Neural progenitor cell (in vitro differentiated cells): ENCODE measurements at regions not wholly inside any gene's neighbourhood (a gene's known extent, or its start where the extent isn't known, plus 50 kb on each side); places are given as distances from the start of the nearest gene placed in this dataset.

Experiments
- DNase-seq: peaks from one replicate; pipeline ENCODE4 v3.0.0-alpha.2; 2016; ENCODE audit warnings: low spot score
- H2AFZ ChIP-seq: fragments of 200-600 bp; sonication (generic); replicated peaks from 2 replicates; pipeline ENCODE4 v1.6.1; 2016; ENCODE audit warnings: antibody characterized with exemption
- H3F3A ChIP-seq: fragments of 200-600 bp; sonication (generic); 2 replicates; pipeline ENCODE4 v1.6.1; 2016; ENCODE audit warnings: antibody characterized with exemption, low read depth
- H3K27ac ChIP-seq: fragments of 200-600 bp; sonication (generic); 2 replicates; pipeline ENCODE4 v1.5.1; 2016; ENCODE audit warnings: mild to moderate bottlenecking
- H3K27me3 ChIP-seq: fragments of 200-600 bp; sonication (generic); 2 replicates; pipeline ENCODE4 v1.6.1; 2016; ENCODE audit warnings: mild to moderate bottlenecking, moderate library complexity
- H3K36me3 ChIP-seq: fragments of 200-600 bp; sonication (generic); 2 replicates; pipeline ENCODE4 v1.5.1; 2016
- H3K4me1 ChIP-seq: fragments of 200-600 bp; sonication (generic); 2 replicates; pipeline ENCODE4 v1.6.1; 2016; ENCODE audit warnings: mixed run types
- H3K4me2 ChIP-seq: fragments of 200-600 bp; sonication (generic); 2 replicates; pipeline ENCODE4 v1.6.1; 2016
- H3K4me3 ChIP-seq: fragments of 200-600 bp; sonication (generic); 2 replicates; pipeline ENCODE4 v1.5.1; 2016
- H3K79me2 ChIP-seq: fragments of 200-600 bp; sonication (generic); 2 replicates; pipeline ENCODE4 v1.6.1; 2016; ENCODE audit warnings: low read depth
- H3K9ac ChIP-seq: fragments of 200-600 bp; sonication (generic); 2 replicates; pipeline ENCODE4 v1.6.1; 2016
- H3K9me3 ChIP-seq: fragments of 200-600 bp; sonication (generic); 2 replicates; pipeline ENCODE4 v1.5.1; 2016; ENCODE audit warnings: low read depth
- H4K20me1 ChIP-seq: fragments of 200-600 bp; sonication (generic); 2 replicates; pipeline ENCODE4 v1.6.1; 2016; ENCODE audit warnings: low read depth
- H3K27ac Mint-ChIP-seq: 3 replicates; pipeline ENCODE4 v1.8.0; 2021; ENCODE audit warnings: mixed read lengths
- H3K27me3 Mint-ChIP-seq: 2 replicates; pipeline ENCODE4 v1.8.0; 2022; ENCODE audit warnings: low read depth, mild to moderate bottlenecking, inconsistent platforms, moderate library complexity, mixed read lengths; ENCODE audit not compliant: insufficient read depth
- H3K36me3 Mint-ChIP-seq: 3 replicates; pipeline ENCODE4 v1.8.0; 2021; ENCODE audit warnings: mixed read lengths
- H3K4me1 Mint-ChIP-seq: 3 replicates; pipeline ENCODE4 v1.8.0; 2021; ENCODE audit warnings: mixed read lengths
- H3K4me3 Mint-ChIP-seq: 3 replicates; pipeline ENCODE4 v1.8.0; 2021; ENCODE audit warnings: mild to moderate bottlenecking, moderate library complexity, mixed read lengths
- H3K9me3 Mint-ChIP-seq: 3 replicates; pipeline ENCODE4 v1.8.0; 2020; ENCODE audit warnings: mixed read lengths
- EZH2 ChIP-seq: fragments of 200-600 bp; sonication (generic); IDR thresholded peaks from 2 replicates; pipeline ENCODE4 v1.6.1; 2017; ENCODE audit warnings: antibody characterized with exemption, mild to moderate bottlenecking, moderate library complexity
- EZH2phosphoT487 ChIP-seq: fragments of 200-600 bp; sonication (generic); IDR thresholded peaks from 2 replicates; pipeline ENCODE4 v1.6.1; 2017; ENCODE audit warnings: antibody characterized with exemption
- TF ChIP-seq, protein P1 (sequence below): fragments of 200-600 bp; sonication (generic); IDR thresholded peaks from 2 replicates; pipeline ENCODE4 v1.5.1; 2017; ENCODE audit warnings: antibody characterized with exemption, mild to moderate bottlenecking

DNA sequence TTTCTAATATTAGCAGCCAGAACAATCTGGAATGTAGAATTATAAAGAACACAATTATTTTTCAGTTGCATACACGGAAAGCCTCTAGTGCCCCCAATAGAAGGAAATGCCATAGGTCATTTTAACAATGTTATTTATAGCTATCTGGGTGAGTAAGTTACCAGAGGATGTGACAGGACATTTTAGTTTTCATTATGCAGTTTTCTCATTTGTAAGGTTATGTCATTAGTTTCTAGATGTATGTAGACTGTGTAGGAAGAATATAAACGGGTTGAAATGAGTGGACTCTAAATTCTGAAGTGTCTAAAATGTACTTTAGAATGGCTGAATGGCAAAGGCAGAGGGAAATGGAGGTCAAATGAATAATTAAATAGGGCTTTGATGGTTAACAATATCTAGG is 213.3 kb downstream of the DTHD1 start:
- Histone ChIP-seq H4K20me1 (no peaks in the 10 kb centered on the region), H2AFZ (no peak overlapping the region), H3K9me3 (no peaks in the 10 kb centered on the region), H3K4me1 (no peaks in the 10 kb centered on the region), H3K4me3 (no peak overlapping the region), H3K4me2 (no peak overlapping the region), H3K27ac (no peak overlapping the region), H3K79me2 (no peaks in the 10 kb centered on the region), H3K9ac (no peak overlapping the region), H3K27me3 (no peaks in the 10 kb centered on the region), H3K36me3 (no peaks in the 10 kb centered on the region), H3F3A (no peaks in the 10 kb centered on the region)
- DNase-seq: no peak
- H3K4me3 Mint-ChIP-seq: no peak overlapping the region
- no peaks in the 10 kb centered on the region for H3K4me1 Mint-ChIP-seq
- H3K27ac Mint-ChIP-seq: no peak overlapping the region
- H3K36me3 Mint-ChIP-seq: no peaks in the 10 kb centered on the region
- TF ChIP-seq EZH2: no peak
- TF ChIP-seq, protein P1, sequence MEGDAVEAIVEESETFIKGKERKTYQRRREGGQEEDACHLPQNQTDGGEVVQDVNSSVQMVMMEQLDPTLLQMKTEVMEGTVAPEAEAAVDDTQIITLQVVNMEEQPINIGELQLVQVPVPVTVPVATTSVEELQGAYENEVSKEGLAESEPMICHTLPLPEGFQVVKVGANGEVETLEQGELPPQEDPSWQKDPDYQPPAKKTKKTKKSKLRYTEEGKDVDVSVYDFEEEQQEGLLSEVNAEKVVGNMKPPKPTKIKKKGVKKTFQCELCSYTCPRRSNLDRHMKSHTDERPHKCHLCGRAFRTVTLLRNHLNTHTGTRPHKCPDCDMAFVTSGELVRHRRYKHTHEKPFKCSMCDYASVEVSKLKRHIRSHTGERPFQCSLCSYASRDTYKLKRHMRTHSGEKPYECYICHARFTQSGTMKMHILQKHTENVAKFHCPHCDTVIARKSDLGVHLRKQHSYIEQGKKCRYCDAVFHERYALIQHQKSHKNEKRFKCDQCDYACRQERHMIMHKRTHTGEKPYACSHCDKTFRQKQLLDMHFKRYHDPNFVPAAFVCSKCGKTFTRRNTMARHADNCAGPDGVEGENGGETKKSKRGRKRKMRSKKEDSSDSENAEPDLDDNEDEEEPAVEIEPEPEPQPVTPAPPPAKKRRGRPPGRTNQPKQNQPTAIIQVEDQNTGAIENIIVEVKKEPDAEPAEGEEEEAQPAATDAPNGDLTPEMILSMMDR: no peak
- no peak for TF ChIP-seq EZH2phosphoT487
- no peaks in the 10 kb centered on the region for H3K27me3 Mint-ChIP-seq
- no peaks in the 10 kb centered on the region for H3K9me3 Mint-ChIP-seq

DNA sequence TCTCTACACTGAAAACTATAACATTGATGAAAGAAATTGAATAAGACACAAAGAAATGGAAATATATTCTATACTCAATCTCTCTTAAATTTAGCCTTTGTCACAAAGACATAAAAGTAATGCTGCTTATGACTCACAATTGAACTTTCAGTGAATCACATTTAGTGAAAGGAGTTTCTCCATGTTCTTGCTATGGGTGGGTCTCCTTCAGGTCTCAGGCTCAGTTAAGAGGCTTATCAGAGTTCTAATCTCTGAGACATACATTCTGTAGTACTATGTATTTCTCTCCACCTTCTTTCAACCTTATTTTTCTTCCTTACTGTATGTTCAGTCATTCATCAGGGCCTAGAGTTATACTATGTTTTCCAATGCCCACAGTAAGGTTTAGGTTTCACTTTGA is 220.9 kb downstream of the DTHD1 start:
- Histone ChIP-seq H4K20me1 (no peaks in the 10 kb centered on the region), H2AFZ (no peak overlapping the region), H3K4me2 (no peak overlapping the region), H3K9me3 (no peaks in the 10 kb centered on the region), H3K27me3 (no peaks in the 10 kb centered on the region), H3K27ac (no peak overlapping the region), H3K9ac (no peak overlapping the region), H3K4me3 (no peak overlapping the region), H3K79me2 (no peaks in the 10 kb centered on the region), H3F3A (no peaks in the 10 kb centered on the region), H3K36me3 (no peaks in the 10 kb centered on the region), H3K4me1 (no peaks in the 10 kb centered on the region)
- Mint-ChIP-seq H3K36me3 (no peaks in the 10 kb centered on the region), H3K27me3 (no peaks in the 10 kb centered on the region), H3K4me3 (no peak overlapping the region), H3K27ac (no peak overlapping the region), H3K4me1 (no peaks in the 10 kb centered on the region), H3K9me3 (no peaks in the 10 kb centered on the region)
- no peak for TF ChIP-seq EZH2
- TF ChIP-seq, protein P1: no peak
- TF ChIP-seq EZH2phosphoT487: no peak
- no peak for DNase-seq

DNA sequence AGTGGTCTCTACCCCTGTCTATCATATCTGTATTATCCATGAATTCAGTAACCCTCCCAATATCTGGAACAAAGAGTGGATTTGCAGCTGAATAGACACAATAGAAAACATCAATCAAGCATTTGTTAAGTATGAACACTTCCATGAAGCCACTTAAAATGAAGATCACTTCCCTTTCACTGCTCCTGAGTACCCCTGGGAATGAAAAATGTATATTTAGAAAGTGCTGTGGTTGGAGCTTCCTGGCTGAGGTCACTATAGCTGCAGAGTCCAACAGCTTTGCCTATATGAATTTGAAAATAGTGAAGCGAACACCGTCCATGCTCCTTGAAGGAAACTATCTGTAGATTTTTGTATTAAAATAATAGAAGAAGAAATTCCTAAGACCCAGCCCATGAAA is 227.0 kb downstream of the DTHD1 start:
- no peaks in the 10 kb centered on the region for H3K9me3 Mint-ChIP-seq
- peak overlapping the region; percentile 17 for H2AFZ ChIP-seq
- H3K4me1 Mint-ChIP-seq: no peaks in the 10 kb centered on the region

More for the DNA sequence above, 227.0 kb downstream of the DTHD1 start:
- no peaks in the 10 kb centered on the region for H3K9me3 ChIP-seq
- H3K4me1 ChIP-seq: no peaks in the 10 kb centered on the region
- no peak overlapping the region for H3K27ac ChIP-seq
- H3K36me3 Mint-ChIP-seq: no peaks in the 10 kb centered on the region
- no peaks in the 10 kb centered on the region for H3K27me3 ChIP-seq
- no peaks in the 10 kb centered on the region for H4K20me1 ChIP-seq
- no peaks in the 10 kb centered on the region for H3K79me2 ChIP-seq
- H3K27me3 Mint-ChIP-seq: no peaks in the 10 kb centered on the region
- no peak overlapping the region for H3K4me3 Mint-ChIP-seq
- H3K4me2 ChIP-seq: no peak overlapping the region
- TF ChIP-seq EZH2phosphoT487: no peak
- TF ChIP-seq EZH2: no peak
- TF ChIP-seq, protein P1: no peak
- H3K27ac Mint-ChIP-seq: no peak overlapping the region
- DNase-seq: no peak
- no peaks in the 10 kb centered on the region for H3F3A ChIP-seq
- no peak overlapping the region for H3K4me3 ChIP-seq
- H3K9ac ChIP-seq: no peak overlapping the region
- no peaks in the 10 kb centered on the region for H3K36me3 ChIP-seq
